GM23338 (cell line): ENCODE measurements at regions not wholly inside any gene's neighbourhood (a gene's known extent, or its start where the extent isn't known, plus 50 kb on each side); places are given as distances from the start of the nearest gene placed in this dataset.

ENCODE experiments used
- ATAC-seq: fragments of 200-7000 bp; cut with Tn5 transposase; 3 replicates; pipeline ENCODE4 v1.9.1; 2020
- DNase-seq: peaks from one replicate; pipeline ENCODE4 v3.0.0-alpha.2; 2015; ENCODE audit warnings: low spot score
- H2AFZ ChIP-seq: fragments of 200-600 bp; sonication (generic); 2 replicates; pipeline ENCODE4 v1.8.0; 2016; ENCODE audit warnings: antibody characterized with exemption, mild to moderate bottlenecking, moderate library complexity
- H3F3A ChIP-seq: fragments of 200-600 bp; sonication (generic); replicated peaks from 2 replicates; pipeline ENCODE4 v1.8.0; 2017; ENCODE audit warnings: antibody characterized with exemption, mixed run types, low read depth
- H3K27ac ChIP-seq: fragments of 200-600 bp; sonication (generic); 2 replicates; pipeline ENCODE4 v1.6.1; 2016; ENCODE audit warnings: low read depth
- H3K27me3 ChIP-seq: fragments of 200-600 bp; sonication (generic); 2 replicates; pipeline ENCODE4 v1.8.0; 2016; ENCODE audit warnings: mild to moderate bottlenecking, mixed run types, moderate library complexity; ENCODE audit not compliant: insufficient read depth
- H3K36me3 ChIP-seq: fragments of 200-600 bp; sonication (generic); 2 replicates; pipeline ENCODE4 v1.8.0; 2016; ENCODE audit warnings: mild to moderate bottlenecking; ENCODE audit not compliant: insufficient read depth
- H3K4me1 ChIP-seq: fragments of 200-600 bp; sonication (generic); 2 replicates; pipeline ENCODE4 v1.8.0; 2016; ENCODE audit warnings: mild to moderate bottlenecking, moderate library complexity; ENCODE audit not compliant: insufficient read depth
- H3K4me2 ChIP-seq: fragments of 200-600 bp; sonication (generic); 2 replicates; pipeline ENCODE4 v1.7.1; 2017; ENCODE audit warnings: mixed run types
- H3K4me3 ChIP-seq: fragments of 200-600 bp; sonication (generic); 2 replicates; pipeline ENCODE4 v1.6.1; 2016; ENCODE audit warnings: mixed run types
- H3K79me2 ChIP-seq: fragments of 200-600 bp; sonication (generic); replicated peaks from 2 replicates; pipeline ENCODE4 v1.8.0; 2017; ENCODE audit warnings: mild to moderate bottlenecking; ENCODE audit not compliant: insufficient read depth
- H3K9me2 ChIP-seq: fragments of 200-600 bp; sonication (generic); 2 replicates; pipeline ENCODE4 v1.8.0; 2017; ENCODE audit not compliant: insufficient read depth
- H4K20me1 ChIP-seq: fragments of 200-600 bp; sonication (generic); replicated peaks from 2 replicates; pipeline ENCODE4 v1.8.0; 2017; ENCODE audit warnings: mild to moderate bottlenecking; ENCODE audit not compliant: insufficient read depth
- H3K27ac Mint-ChIP-seq: 2 replicates; pipeline ENCODE4 v1.8.0; 2020; ENCODE audit warnings: inconsistent platforms, mild to moderate bottlenecking, moderate library complexity, mixed read lengths
- H3K27me3 Mint-ChIP-seq: 3 replicates; pipeline ENCODE4 v1.8.0; 2022; ENCODE audit warnings: low read depth, mild to moderate bottlenecking, moderate library complexity, mixed read lengths, inconsistent platforms; ENCODE audit not compliant: insufficient read depth, poor library complexity
- H3K36me3 Mint-ChIP-seq: 3 replicates; pipeline ENCODE4 v1.8.0; 2021; ENCODE audit warnings: low read depth, mild to moderate bottlenecking, inconsistent platforms, moderate library complexity, mixed read lengths
- H3K4me1 Mint-ChIP-seq: 3 replicates; pipeline ENCODE4 v1.8.0; 2020; ENCODE audit warnings: mild to moderate bottlenecking, inconsistent platforms, mixed read lengths
- H3K4me3 Mint-ChIP-seq: 3 replicates; pipeline ENCODE4 v1.8.0; 2021; ENCODE audit warnings: moderate library complexity, mild to moderate bottlenecking, inconsistent platforms, mixed read lengths
- H3K9me3 Mint-ChIP-seq: 3 replicates; pipeline ENCODE4 v1.8.0; 2020; ENCODE audit warnings: moderate library complexity, mild to moderate bottlenecking, inconsistent platforms, mixed read lengths
- CREB1 ChIP-seq: fragments of 250-450 bp; sonication (Bioruptor Pico); IDR thresholded peaks from 2 replicates; pipeline ENCODE4 v1.5.0; 2020; ENCODE audit warnings: low read depth, mild to moderate bottlenecking, moderate library complexity
- EZH2 ChIP-seq: fragments of 200-600 bp; sonication (generic); IDR thresholded peaks from one replicate; pipeline ENCODE4 v1.8.0; 2017; ENCODE audit warnings: antibody characterized with exemption, mild to moderate bottlenecking, low read depth; ENCODE audit not compliant: unreplicated experiment
- EZH2phosphoT487 ChIP-seq: fragments of 200-600 bp; sonication (generic); IDR thresholded peaks from one replicate; pipeline ENCODE4 v1.8.1; 2018; ENCODE audit warnings: antibody characterized with exemption; ENCODE audit not compliant: unreplicated experiment
- JUNB ChIP-seq: IDR thresholded peaks from one replicate; pipeline ENCODE4 v1.6.1; 2016; ENCODE audit warnings: antibody characterized with exemption; ENCODE audit not compliant: unreplicated experiment
- NANOG ChIP-seq: IDR thresholded peaks from 2 replicates; pipeline ENCODE4 v1.6.1; 2016; ENCODE audit warnings: antibody characterized with exemption, borderline replicate concordance
- POLR2AphosphoS5 ChIP-seq: IDR thresholded peaks from 2 replicates; pipeline ENCODE4 v1.6.1; 2016; ENCODE audit warnings: antibody characterized with exemption, low read depth
- STAT1 ChIP-seq: IDR thresholded peaks from one replicate; pipeline ENCODE4 v1.6.1; 2016; ENCODE audit warnings: antibody characterized with exemption; ENCODE audit not compliant: unreplicated experiment
- ZNF331 ChIP-seq: fragments of 250-450 bp; sonication (Bioruptor Pico); IDR thresholded peaks from 2 replicates; pipeline ENCODE4 v1.5.0; 2020; ENCODE audit warnings: low read depth, mild to moderate bottlenecking, moderate library complexity
- TF ChIP-seq, protein P1 (sequence below): IDR thresholded peaks from one replicate; pipeline ENCODE4 v1.6.1; 2018; ENCODE audit warnings: antibody characterized with exemption; ENCODE audit not compliant: unreplicated experiment
- TF ChIP-seq, protein P2 (sequence below): IDR thresholded peaks from 2 replicates; pipeline ENCODE4 v1.6.1; 2016; ENCODE audit warnings: antibody characterized with exemption
- TF ChIP-seq, protein P3 (sequence below): fragments of 250-450 bp; sonication (Bioruptor Pico); IDR thresholded peaks from 2 replicates; pipeline ENCODE4 v1.5.0; 2020; ENCODE audit warnings: mild to moderate bottlenecking, moderate library complexity

GRCh38 chr10:118470470-118470869 is 125.0 kb downstream of the PRLHR start (continued):
- TF ChIP-seq, protein P1, sequence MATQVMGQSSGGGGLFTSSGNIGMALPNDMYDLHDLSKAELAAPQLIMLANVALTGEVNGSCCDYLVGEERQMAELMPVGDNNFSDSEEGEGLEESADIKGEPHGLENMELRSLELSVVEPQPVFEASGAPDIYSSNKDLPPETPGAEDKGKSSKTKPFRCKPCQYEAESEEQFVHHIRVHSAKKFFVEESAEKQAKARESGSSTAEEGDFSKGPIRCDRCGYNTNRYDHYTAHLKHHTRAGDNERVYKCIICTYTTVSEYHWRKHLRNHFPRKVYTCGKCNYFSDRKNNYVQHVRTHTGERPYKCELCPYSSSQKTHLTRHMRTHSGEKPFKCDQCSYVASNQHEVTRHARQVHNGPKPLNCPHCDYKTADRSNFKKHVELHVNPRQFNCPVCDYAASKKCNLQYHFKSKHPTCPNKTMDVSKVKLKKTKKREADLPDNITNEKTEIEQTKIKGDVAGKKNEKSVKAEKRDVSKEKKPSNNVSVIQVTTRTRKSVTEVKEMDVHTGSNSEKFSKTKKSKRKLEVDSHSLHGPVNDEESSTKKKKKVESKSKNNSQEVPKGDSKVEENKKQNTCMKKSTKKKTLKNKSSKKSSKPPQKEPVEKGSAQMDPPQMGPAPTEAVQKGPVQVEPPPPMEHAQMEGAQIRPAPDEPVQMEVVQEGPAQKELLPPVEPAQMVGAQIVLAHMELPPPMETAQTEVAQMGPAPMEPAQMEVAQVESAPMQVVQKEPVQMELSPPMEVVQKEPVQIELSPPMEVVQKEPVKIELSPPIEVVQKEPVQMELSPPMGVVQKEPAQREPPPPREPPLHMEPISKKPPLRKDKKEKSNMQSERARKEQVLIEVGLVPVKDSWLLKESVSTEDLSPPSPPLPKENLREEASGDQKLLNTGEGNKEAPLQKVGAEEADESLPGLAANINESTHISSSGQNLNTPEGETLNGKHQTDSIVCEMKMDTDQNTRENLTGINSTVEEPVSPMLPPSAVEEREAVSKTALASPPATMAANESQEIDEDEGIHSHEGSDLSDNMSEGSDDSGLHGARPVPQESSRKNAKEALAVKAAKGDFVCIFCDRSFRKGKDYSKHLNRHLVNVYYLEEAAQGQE = no peak
- TF ChIP-seq STAT1 (no peak), EZH2 (no peak), CREB1 (CRISPR knock-in tag) (no peak)

GRCh38 chr10:118467200-118467599 is 125.1 kb upstream of the FAM204A start:
- Mint-ChIP-seq H3K9me3 (no peaks in the 10 kb centered on the region), H3K27ac (no peak overlapping the region), H3K27me3 (peaks cover 2% of the 10 kb centered on the region), H3K36me3 (no peaks in the 10 kb centered on the region), H3K4me3 (no peak overlapping the region), H3K4me1 (peaks cover under 1% of the 10 kb centered on the region)
- H3K27ac ChIP-seq = no peak overlapping the region
- no peaks in the 10 kb centered on the region for H3K27me3 ChIP-seq
- H3K4me3 ChIP-seq = no peak overlapping the region
- no peaks in the 10 kb centered on the region for H3K4me1 ChIP-seq
- H3K9me2 ChIP-seq = no peaks in the 10 kb centered on the region
- ATAC-seq = no peak
- no peaks in the 10 kb centered on the region for H4K20me1 ChIP-seq
- H3K4me2 ChIP-seq = no peak overlapping the region
- no peaks in the 10 kb centered on the region for H3K79me2 ChIP-seq
- DNase-seq = no peak
- H3F3A ChIP-seq = no peaks in the 10 kb centered on the region
- no peaks in the 10 kb centered on the region for H3K36me3 ChIP-seq
- H2AFZ ChIP-seq = no peak overlapping the region
- TF ChIP-seq, protein P2, sequence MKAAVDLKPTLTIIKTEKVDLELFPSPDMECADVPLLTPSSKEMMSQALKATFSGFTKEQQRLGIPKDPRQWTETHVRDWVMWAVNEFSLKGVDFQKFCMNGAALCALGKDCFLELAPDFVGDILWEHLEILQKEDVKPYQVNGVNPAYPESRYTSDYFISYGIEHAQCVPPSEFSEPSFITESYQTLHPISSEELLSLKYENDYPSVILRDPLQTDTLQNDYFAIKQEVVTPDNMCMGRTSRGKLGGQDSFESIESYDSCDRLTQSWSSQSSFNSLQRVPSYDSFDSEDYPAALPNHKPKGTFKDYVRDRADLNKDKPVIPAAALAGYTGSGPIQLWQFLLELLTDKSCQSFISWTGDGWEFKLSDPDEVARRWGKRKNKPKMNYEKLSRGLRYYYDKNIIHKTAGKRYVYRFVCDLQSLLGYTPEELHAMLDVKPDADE = no peak
- TF ChIP-seq JUNB = no peak
- TF ChIP-seq, protein P3, sequence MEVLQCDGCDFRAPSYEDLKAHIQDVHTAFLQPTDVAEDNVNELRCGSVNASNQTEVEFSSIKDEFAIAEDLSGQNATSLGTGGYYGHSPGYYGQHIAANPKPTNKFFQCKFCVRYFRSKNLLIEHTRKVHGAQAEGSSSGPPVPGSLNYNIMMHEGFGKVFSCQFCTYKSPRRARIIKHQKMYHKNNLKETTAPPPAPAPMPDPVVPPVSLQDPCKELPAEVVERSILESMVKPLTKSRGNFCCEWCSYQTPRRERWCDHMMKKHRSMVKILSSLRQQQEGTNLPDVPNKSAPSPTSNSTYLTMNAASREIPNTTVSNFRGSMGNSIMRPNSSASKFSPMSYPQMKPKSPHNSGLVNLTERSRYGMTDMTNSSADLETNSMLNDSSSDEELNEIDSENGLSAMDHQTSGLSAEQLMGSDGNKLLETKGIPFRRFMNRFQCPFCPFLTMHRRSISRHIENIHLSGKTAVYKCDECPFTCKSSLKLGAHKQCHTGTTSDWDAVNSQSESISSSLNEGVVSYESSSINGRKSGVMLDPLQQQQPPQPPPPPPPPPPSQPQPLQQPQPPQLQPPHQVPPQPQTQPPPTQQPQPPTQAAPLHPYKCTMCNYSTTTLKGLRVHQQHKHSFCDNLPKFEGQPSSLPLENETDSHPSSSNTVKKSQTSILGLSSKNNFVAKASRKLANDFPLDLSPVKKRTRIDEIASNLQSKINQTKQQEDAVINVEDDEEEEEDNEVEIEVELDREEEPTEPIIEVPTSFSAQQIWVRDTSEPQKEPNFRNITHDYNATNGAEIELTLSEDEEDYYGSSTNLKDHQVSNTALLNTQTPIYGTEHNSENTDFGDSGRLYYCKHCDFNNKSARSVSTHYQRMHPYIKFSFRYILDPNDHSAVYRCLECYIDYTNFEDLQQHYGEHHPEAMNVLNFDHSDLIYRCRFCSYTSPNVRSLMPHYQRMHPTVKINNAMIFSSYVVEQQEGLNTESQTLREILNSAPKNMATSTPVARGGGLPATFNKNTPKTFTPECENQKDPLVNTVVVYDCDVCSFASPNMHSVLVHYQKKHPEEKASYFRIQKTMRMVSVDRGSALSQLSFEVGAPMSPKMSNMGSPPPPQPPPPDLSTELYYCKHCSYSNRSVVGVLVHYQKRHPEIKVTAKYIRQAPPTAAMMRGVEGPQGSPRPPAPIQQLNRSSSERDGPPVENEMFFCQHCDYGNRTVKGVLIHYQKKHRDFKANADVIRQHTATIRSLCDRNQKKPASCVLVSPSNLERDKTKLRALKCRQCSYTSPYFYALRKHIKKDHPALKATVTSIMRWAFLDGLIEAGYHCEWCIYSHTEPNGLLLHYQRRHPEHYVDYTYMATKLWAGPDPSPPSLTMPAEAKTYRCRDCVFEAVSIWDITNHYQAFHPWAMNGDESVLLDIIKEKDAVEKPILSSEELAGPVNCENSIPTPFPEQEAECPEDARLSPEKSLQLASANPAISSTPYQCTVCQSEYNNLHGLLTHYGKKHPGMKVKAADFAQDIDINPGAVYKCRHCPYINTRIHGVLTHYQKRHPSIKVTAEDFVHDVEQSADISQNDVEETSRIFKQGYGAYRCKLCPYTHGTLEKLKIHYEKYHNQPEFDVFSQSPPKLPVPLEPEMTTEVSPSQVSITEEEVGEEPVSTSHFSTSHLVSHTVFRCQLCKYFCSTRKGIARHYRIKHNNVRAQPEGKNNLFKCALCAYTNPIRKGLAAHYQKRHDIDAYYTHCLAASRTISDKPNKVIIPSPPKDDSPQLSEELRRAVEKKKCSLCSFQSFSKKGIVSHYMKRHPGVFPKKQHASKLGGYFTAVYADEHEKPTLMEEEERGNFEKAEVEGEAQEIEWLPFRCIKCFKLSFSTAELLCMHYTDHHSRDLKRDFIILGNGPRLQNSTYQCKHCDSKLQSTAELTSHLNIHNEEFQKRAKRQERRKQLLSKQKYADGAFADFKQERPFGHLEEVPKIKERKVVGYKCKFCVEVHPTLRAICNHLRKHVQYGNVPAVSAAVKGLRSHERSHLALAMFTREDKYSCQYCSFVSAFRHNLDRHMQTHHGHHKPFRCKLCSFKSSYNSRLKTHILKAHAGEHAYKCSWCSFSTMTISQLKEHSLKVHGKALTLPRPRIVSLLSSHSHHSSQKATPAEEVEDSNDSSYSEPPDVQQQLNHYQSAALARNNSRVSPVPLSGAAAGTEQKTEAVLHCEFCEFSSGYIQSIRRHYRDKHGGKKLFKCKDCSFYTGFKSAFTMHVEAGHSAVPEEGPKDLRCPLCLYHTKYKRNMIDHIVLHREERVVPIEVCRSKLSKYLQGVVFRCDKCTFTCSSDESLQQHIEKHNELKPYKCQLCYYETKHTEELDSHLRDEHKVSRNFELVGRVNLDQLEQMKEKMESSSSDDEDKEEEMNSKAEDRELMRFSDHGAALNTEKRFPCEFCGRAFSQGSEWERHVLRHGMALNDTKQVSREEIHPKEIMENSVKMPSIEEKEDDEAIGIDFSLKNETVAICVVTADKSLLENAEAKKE = no peak
- no peak for TF ChIP-seq EZH2
- no peak for TF ChIP-seq POLR2AphosphoS5
- no peak for TF ChIP-seq NANOG
- no peak for TF ChIP-seq STAT1
- TF ChIP-seq CREB1 (CRISPR knock-in tag) = no peak
- TF ChIP-seq, protein P1 = no peak
- no peak for TF ChIP-seq ZNF331 (CRISPR knock-in tag)
- no peak for TF ChIP-seq EZH2phosphoT487
